SK-N-SH treated with all-trans-retinoic acid at 6 μM for 48 hours (cell line): ENCODE measurements at regions not wholly inside any gene's neighbourhood (a gene's known extent, or its start where the extent isn't known, plus 50 kb on each side); places are given as distances from the start of the nearest gene placed in this dataset.
"Not testable (repeated sequence)": the region's sequence is repeated elsewhere in the genome, so short reads cannot be mapped to it uniquely, and the experiment has no call there.

ENCODE experiments used
- ATAC-seq: fragments of 200-7000 bp; cut with Tn5 transposase; 3 replicates; pipeline ENCODE4 v1.9.1; 2020; ENCODE audit warnings: mild to moderate bottlenecking, moderate library complexity
- ARNTL ChIP-seq: fragments of 450-650 bp; formaldehyde crosslinking; IDR thresholded peaks from 2 replicates; pipeline ENCODE4 v1.5.0; 2020; ENCODE audit warnings: low read depth, mild to moderate bottlenecking, moderate library complexity, borderline replicate concordance
- BACH2 ChIP-seq: fragments of 250-450 bp; sonication (Bioruptor Pico); IDR thresholded peaks from 2 replicates; pipeline ENCODE4 v1.9.0; 2021; ENCODE audit warnings: mild to moderate bottlenecking, borderline replicate concordance
- CSDC2 ChIP-seq: fragments of 250-450 bp; sonication (Bioruptor Pico); IDR thresholded peaks from 2 replicates; pipeline ENCODE4 v1.5.0; 2020; ENCODE audit warnings: mild to moderate bottlenecking, moderate library complexity
- CSRNP3 ChIP-seq: fragments of 250-450 bp; sonication (Bioruptor Pico); IDR thresholded peaks from 2 replicates; pipeline ENCODE4 v1.5.1; 2021; ENCODE audit warnings: mild to moderate bottlenecking, moderate library complexity
- GLIS3 ChIP-seq: fragments of 250-450 bp; sonication (Bioruptor Pico); IDR thresholded peaks from 2 replicates; pipeline ENCODE4 v1.5.0; 2020; ENCODE audit warnings: mild to moderate bottlenecking, moderate library complexity
- ISL1 ChIP-seq: fragments of 250-450 bp; sonication (Bioruptor Pico); IDR thresholded peaks from 2 replicates; pipeline ENCODE4 v2.1.2; 2022; ENCODE audit warnings: mild to moderate bottlenecking, moderate library complexity
- OSR1 ChIP-seq: fragments of 250-450 bp; sonication (Bioruptor Pico); IDR thresholded peaks from 2 replicates; pipeline ENCODE4 v1.8.0; 2022; ENCODE audit warnings: moderate library complexity, mild to moderate bottlenecking, inconsistent platforms
- POU6F1 ChIP-seq: fragments of 250-450 bp; sonication (Bioruptor Pico); IDR thresholded peaks from 2 replicates; pipeline ENCODE4 v1.8.0; 2021; ENCODE audit warnings: low read depth, mild to moderate bottlenecking, moderate library complexity, borderline replicate concordance
- PPARA ChIP-seq: fragments of 250-450 bp; sonication (Bioruptor Pico); IDR thresholded peaks from 2 replicates; pipeline ENCODE4 v1.5.0; 2020; ENCODE audit warnings: mild to moderate bottlenecking, borderline replicate concordance
- RARB ChIP-seq: fragments of 250-450 bp; sonication (Bioruptor Pico); IDR thresholded peaks from 2 replicates; pipeline ENCODE4 v1.8.0; 2021; ENCODE audit warnings: mild to moderate bottlenecking, moderate library complexity
- SNAI2 ChIP-seq: fragments of 250-450 bp; sonication (Bioruptor Pico); IDR thresholded peaks from 2 replicates; pipeline ENCODE4 v1.5.0; 2020; ENCODE audit warnings: mild to moderate bottlenecking, moderate library complexity
- ZC3H10 ChIP-seq: fragments of 250-450 bp; sonication (Bioruptor Pico); IDR thresholded peaks from 2 replicates; pipeline ENCODE4 v1.5.1; 2021; ENCODE audit warnings: mild to moderate bottlenecking, moderate library complexity
- ZFP3 ChIP-seq: fragments of 250-450 bp; sonication (Bioruptor Pico); IDR thresholded peaks from 2 replicates; pipeline ENCODE4 v1.5.0; 2020; ENCODE audit warnings: mild to moderate bottlenecking, moderate library complexity
- ZFP30 ChIP-seq: fragments of 450-650 bp; formaldehyde crosslinking; IDR thresholded peaks from 2 replicates; pipeline ENCODE4 v1.5.0; 2022; ENCODE audit warnings: mild to moderate bottlenecking, moderate library complexity
- ZNF565 ChIP-seq: fragments of 450-650 bp; formaldehyde crosslinking; conservative IDR thresholded peaks from 2 replicates; pipeline ENCODE4 v1.5.0; 2020; ENCODE audit warnings: low read depth, mild to moderate bottlenecking, moderate library complexity
- ZNF70 ChIP-seq: fragments of 450-650 bp; formaldehyde crosslinking; IDR thresholded peaks from 2 replicates; pipeline ENCODE4 v1.5.0; 2020; ENCODE audit warnings: mild to moderate bottlenecking, moderate library complexity
- ZNF8 ChIP-seq: fragments of 450-650 bp; formaldehyde crosslinking; IDR thresholded peaks from 2 replicates; pipeline ENCODE4 v1.5.0; 2020; ENCODE audit warnings: mild to moderate bottlenecking, moderate library complexity
- TF ChIP-seq, protein P1 (sequence below): fragments of 250-450 bp; sonication (Bioruptor Pico); IDR thresholded peaks from 2 replicates; pipeline ENCODE4 v1.5.1; 2020; ENCODE audit warnings: low read depth, mild to moderate bottlenecking, moderate library complexity
- TF ChIP-seq, protein P2 (sequence below): fragments of 250-450 bp; sonication (Bioruptor Pico); IDR thresholded peaks from 2 replicates; pipeline ENCODE4 v1.8.0; 2020; ENCODE audit warnings: mild to moderate bottlenecking, moderate library complexity, borderline replicate concordance

GRCh38 chr4:188976644-188977115 lies 837.4 kb downstream of the TRIML1 start (continued):
- TF ChIP-seq, protein P1, sequence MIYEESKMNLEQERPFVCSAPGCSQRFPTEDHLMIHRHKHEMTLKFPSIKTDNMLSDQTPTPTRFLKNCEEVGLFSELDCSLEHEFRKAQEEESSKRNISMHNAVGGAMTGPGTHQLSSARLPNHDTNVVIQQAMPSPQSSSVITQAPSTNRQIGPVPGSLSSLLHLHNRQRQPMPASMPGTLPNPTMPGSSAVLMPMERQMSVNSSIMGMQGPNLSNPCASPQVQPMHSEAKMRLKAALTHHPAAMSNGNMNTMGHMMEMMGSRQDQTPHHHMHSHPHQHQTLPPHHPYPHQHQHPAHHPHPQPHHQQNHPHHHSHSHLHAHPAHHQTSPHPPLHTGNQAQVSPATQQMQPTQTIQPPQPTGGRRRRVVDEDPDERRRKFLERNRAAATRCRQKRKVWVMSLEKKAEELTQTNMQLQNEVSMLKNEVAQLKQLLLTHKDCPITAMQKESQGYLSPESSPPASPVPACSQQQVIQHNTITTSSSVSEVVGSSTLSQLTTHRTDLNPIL (CRISPR knock-in tag), result no peak
- no peak for TF ChIP-seq ZNF8 (CRISPR knock-in tag)

DNA sequence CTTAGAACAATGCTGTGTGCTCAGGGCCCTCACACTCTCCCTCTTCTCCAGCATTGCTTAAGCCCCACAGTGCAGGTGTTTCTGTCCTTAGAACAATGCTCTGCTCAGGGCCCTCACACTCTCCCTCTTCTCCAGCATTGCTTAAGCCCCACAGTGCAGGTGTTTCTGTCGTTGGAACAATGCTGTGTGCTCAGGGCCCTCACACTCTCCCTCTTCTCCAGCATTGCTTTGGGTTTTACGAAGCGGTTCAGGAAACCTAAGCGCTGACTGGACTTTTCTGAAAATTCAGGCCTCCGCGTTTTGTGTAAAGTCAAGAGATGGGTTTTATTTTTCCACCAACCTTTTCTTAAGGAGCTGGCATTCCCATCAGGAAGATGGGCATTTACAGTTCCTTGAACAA lies 838.0 kb downstream of the TRIML1 start:
- ATAC-seq, result not testable (repeated sequence)

DNA sequence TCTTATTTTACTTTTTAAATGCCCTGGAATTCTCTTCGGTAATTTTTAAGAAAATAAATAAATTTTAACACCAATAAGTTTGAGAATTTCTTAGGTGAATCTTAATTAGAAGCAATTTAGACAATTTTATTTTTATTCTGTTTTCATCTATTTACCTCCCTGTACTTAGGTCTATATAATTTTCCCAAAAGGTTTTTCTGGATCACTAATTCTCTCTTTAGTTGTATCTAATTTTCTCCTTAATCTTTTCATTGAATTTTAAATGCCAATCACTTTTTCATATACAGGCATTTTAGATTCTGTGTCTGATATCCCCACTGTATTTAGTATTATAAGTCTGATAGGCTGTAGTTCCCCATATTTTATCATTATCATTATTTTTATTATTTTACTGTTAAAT lies 845.3 kb downstream of the TRIML1 start:
- no peak for ATAC-seq
- TF ChIP-seq ZFP30 (peak; percentile 83), CSRNP3 (CRISPR knock-in tag) (no peak)

DNA sequence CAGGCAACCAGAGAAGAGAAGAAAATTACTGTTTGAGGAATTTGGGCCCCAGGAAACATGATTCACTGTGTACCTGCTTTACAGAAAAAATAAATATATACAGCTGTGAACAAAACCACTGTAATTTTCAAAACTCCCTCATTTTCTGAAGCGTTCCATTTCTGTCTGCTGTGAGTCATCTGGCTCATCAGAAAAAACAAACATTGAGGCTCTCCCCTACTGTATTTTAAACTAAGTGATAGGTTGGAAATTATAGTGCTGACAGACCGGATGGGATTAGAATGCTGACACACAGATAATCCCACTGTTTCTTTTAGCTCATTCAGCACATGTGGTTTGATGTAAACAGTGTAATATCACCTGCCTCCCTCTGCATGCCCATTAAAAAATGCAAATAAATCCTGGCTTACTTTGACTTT lies 847.0 kb downstream of the TRIML1 start:
- no peak for ATAC-seq
- TF ChIP-seq ZNF70, result no peak
- no peak for TF ChIP-seq SNAI2 (CRISPR knock-in tag)
- TF ChIP-seq ZC3H10 (CRISPR knock-in tag), result no peak
- TF ChIP-seq ZNF8 (CRISPR knock-in tag), result no peak
- TF ChIP-seq, protein P1 (CRISPR knock-in tag), result no peak
- no peak for TF ChIP-seq GLIS3 (CRISPR knock-in tag)
- no peak for TF ChIP-seq ZFP3 (CRISPR knock-in tag)
- no peak for TF ChIP-seq OSR1
- TF ChIP-seq CSDC2, result no peak
- TF ChIP-seq RARB (CRISPR knock-in tag), result no peak
- TF ChIP-seq POU6F1 (CRISPR knock-in tag), result no peak
- TF ChIP-seq BACH2 (CRISPR knock-in tag), result no peak
- TF ChIP-seq PPARA (CRISPR knock-in tag), result no peak

DNA sequence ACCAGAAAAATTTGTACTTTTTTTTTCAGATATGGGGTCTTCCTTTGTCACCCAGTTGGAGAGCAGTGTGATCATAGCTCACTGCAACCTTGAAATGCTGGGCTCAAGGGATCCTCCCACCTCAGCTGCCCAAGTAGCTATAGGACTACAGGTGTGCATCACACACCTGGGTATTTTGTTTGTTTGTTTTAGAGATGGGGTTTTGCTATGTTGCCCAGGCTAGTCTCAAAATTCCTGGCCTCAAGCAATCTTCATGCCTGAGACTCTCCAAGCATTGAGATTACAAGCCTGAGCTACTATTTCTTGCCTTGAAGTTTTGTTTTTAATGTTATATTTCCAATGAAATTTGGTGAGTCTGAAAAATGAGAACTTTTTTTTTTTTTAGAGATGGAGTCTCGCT lies 847.8 kb downstream of the TRIML1 start:
- no peak for ATAC-seq
- no peak for TF ChIP-seq ZNF8 (CRISPR knock-in tag)
- TF ChIP-seq ZFP30, result no peak
- TF ChIP-seq ZFP3 (CRISPR knock-in tag), result no peak
- no peak for TF ChIP-seq ZC3H10 (CRISPR knock-in tag)
- TF ChIP-seq ISL1 (CRISPR knock-in tag), result no peak
- TF ChIP-seq ZNF70, result no peak

- TF ChIP-seq CSDC2, result no peak
- no peak for TF ChIP-seq ARNTL (CRISPR knock-in tag)
- TF ChIP-seq ZFP3 (CRISPR knock-in tag), result no peak
- TF ChIP-seq GLIS3 (CRISPR knock-in tag), result no peak
- TF ChIP-seq ZNF565 (CRISPR knock-in tag), result no peak
- TF ChIP-seq, protein P2, sequence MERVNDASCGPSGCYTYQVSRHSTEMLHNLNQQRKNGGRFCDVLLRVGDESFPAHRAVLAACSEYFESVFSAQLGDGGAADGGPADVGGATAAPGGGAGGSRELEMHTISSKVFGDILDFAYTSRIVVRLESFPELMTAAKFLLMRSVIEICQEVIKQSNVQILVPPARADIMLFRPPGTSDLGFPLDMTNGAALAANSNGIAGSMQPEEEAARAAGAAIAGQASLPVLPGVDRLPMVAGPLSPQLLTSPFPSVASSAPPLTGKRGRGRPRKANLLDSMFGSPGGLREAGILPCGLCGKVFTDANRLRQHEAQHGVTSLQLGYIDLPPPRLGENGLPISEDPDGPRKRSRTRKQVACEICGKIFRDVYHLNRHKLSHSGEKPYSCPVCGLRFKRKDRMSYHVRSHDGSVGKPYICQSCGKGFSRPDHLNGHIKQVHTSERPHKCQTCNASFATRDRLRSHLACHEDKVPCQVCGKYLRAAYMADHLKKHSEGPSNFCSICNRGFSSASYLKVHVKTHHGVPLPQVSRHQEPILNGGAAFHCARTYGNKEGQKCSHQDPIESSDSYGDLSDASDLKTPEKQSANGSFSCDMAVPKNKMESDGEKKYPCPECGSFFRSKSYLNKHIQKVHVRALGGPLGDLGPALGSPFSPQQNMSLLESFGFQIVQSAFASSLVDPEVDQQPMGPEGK (CRISPR knock-in tag), result no peak
- no peak for ATAC-seq
These were observed 848.9 kb downstream of the TRIML1 start for GRCh38 chr4:188988131-188988530.
